Glomerular visceral epithelial cell (primary cell): ENCODE measurements at regions not wholly inside any gene's neighbourhood (a gene's known extent, or its start where the extent isn't known, plus 50 kb on each side); places are given as distances from the start of the nearest gene placed in this dataset.

Source experiments
- DNase-seq: peaks from one replicate; pipeline ENCODE4 v3.0.0-alpha.2; 2016; ENCODE audit errors: extremely low spot score

DNA sequence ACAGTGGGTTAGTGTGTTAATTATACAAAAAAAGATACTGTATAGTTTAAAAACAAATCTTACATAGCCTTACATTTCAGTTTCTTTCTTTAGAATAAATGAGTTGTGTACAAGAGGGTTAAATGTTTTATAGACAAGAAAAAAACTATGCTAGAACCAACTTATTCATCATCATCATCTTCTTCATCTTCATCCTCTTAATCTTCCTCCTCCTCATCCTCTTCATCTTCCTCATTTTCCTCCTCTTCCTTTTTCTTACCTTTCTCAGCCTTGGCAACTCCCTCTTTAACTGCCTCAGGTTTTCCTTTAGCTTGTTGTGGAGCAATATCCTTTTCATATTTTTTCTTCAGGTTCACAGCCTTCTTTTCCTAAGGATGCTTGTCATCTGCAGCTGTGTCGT, 53.7 kb downstream of the RPS12 start:
- no peak for DNase-seq

DNA sequence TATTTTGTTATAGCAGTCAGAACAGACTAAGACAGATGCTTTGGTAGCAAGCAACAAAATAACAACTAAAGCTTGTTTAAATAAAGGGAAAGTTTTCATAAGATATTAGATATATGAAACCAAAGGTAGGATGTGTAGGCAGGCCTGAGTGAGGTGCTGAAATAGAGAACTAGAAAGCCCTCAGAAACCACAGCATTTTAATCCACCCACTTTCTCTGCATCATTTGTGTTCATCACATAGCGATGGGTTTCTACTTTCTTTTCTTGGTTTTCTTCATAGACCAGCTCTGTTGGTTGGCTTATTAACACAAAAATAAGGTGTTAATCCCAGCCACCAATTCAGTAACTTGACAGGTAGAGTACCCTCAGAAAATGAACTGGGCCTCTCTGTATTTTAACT, 58.6 kb downstream of the RPS12 start:
- DNase-seq, result no peak

DNA sequence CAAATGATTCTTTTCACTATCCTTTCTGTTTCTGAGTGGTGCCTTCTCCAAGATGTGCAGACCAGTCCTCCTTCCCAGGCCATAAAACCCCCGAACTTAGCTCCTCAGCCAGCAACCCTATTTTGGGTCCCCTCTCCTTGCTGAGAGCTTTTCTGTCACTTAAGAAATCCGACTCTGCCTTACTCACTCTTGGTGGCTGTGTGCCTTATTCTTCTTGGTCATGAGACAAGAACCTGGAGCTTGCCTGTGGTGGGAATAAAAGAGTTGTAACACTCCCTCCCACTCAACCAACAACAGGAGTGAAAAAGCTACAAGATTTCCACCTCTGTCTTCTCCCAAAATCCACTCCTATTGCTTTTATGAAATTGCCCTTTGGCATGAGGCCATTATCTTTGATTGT, 62.6 kb downstream of the RPS12 start:
- DNase-seq, result no peak

- no peak for DNase-seq
Measured at GRCh38 chr6:132887204-132887603, 72.8 kb downstream of the RPS12 start.

GRCh38 chr6:132888701-132889100, 74.3 kb downstream of the RPS12 start:
- no peak for DNase-seq

GRCh38 chr6:132892929-132893771, 78.8 kb downstream of the RPS12 start:
- DNase-seq, result no peak

- no peak for DNase-seq
Measured at GRCh38 chr6:132893772-132894490, 79.6 kb downstream of the RPS12 start.

DNA sequence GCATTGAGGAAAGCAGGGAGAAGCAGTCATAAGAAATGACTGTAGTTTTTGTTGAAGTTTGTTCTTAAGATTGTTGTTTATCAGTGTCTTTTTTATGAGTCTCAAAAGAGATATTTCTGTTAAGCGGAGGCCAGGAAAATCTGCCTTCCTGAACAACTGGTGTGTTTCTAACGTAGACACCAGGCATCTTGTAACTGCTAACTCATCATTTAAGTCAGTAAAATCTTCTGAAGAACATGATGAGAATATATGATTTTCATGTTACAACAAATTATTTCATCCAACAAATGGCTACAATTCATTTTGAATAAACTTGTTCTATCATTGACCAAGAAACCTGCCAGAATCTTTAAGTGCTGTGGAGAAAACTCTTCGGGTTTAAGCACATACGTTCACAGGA, 84.0 kb downstream of the RPS12 start:
- no peak for DNase-seq

DNA sequence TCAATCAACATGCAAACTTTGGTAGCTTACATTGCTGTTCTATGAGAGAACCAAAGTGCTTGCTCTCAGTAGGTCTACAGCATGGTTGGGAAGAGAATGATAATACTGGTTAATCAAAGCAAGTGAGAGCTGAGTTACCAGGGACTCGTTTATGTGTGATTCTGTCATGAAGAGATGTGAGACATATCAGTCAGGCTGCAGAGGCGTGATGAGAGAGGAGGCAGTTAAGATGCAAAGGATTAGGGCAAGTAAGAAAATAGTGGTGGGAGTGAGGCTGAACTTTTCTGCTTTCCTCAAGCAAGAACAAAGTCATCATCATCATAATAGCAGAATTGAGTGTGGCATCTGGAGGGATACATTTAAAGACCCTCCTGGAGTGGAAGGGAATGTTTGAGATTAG, 86.5 kb downstream of the RPS12 start:
- DNase-seq, result no peak

DNA sequence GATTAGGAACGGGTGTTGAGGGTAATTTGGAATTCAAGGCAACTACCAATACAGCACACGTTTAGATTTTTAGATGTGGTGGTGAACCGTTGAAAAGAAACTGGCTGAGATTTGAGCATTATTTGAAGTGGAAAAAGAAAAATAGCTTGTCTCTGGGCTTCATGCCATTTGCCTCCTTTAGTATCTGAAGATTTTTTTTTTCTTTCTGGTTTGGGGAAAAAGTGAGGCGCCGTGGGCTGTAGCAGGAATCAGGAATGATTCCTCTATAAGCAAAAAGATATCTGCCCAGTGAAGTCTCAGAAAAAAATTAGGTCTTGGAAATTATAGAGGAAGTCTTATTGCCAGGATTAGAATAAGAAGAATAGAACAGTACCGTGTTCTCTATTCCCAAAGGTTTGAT, 88.5 kb downstream of the RPS12 start:
- no peak for DNase-seq

GRCh38 chr6:132907231-132907630, 92.9 kb downstream of the RPS12 start:
- no peak for DNase-seq

GRCh38 chr6:132907914-132908313, 93.5 kb downstream of the RPS12 start:
- peak; percentile 32 for DNase-seq

GRCh38 chr6:132909742-132910141, 95.4 kb downstream of the RPS12 start:
- no peak for DNase-seq

GRCh38 chr6:132910759-132911158, 96.4 kb downstream of the RPS12 start:
- DNase-seq, result no peak

- DNase-seq, result peak; percentile 49
Measured at GRCh38 chr6:132919045-132919860, 104.9 kb downstream of the RPS12 start.

- DNase-seq, result no peak
Measured at GRCh38 chr6:132927713-132928112, 113.3 kb downstream of the RPS12 start.

GRCh38 chr6:132929141-132929540, 114.8 kb downstream of the RPS12 start:
- DNase-seq, result no peak

DNA sequence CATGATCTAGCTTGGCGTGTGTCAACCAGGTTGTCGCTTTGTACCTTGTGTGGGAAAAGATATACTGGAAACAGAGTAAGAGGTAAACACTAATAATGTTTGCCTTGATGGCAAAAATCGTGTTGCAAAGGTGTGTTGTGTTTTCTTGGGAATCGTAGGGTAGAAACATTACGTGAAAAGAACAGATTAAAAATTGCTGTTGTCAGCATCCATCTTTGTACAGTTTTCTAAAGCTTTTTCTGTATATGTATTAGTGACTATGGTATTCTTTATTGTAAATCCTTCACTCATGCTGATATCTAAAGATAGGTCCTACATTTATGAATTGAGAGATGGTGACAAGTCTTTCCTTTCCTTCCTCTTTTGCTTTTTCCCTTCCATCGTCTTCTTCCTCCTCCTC, 116.9 kb downstream of the RPS12 start:
- no peak for DNase-seq

GRCh38 chr6:132931936-132932514, 117.7 kb downstream of the RPS12 start:
- peak; percentile 85 for DNase-seq

DNA sequence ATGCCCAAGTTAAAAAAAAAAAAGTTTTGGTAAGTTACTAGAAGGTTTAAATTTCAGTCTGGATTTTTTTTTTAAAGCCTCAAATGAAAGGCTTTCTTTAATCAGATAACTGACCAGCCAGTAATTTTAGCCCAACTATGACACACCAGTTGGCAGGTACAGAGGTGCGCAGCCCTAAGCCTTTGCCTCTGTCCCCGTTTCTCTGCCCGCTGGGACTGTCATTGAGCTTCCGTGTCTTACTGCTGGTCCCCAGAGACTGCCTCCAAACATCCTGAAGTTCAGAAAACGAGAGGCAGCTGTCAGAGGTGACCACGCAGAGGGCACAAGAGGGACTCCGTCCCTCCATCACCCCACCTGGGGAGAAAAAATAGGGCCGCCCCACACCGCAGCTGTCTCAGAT, 118.2 kb downstream of the RPS12 start:
- no peak for DNase-seq

DNA sequence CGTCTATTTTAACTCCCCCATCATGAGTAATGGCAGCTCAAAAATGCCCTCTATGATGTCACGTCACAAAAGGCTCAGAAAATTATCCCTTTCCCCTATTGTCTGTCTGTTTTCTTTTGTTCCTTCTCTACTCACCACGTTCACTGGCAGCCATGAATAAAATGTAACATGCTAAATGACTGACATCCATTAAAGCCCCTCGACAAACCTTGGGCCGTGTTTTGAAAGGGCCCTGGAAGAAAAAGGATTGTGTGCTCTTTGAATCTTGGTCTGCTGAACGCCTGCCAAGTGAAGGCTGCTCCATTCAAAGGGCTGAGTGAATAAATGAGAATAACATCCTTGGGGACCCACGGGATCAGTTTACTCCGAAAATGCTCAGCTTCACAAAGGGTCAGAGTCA, 118.7 kb downstream of the RPS12 start:
- DNase-seq, result no peak

- peak; percentile 75 for DNase-seq
Measured at GRCh38 chr6:132934496-132934895, 120.1 kb downstream of the RPS12 start.
